HEK293 (cell line): ENCODE measurements at regions not wholly inside any gene's neighbourhood (a gene's known extent, or its start where the extent isn't known, plus 50 kb on each side); places are given as distances from the start of the nearest gene placed in this dataset.

Experiments used
- CTCF ChIA-PET: fragments of 350-600 bp; formaldehyde crosslinking; extraction: SDS; loops from one replicate; lab custom pipeline; 2021; ENCODE audit warnings: antibody characterized with exemption; lab: Yijun Ruan, JAX
- POLR2A ChIA-PET: fragments of 300-600 bp; formaldehyde crosslinking; extraction: SDS; loops from one replicate; lab custom pipeline; 2020; ENCODE audit warnings: antibody characterized with exemption, inconsistent platforms; lab: Yijun Ruan, JAX
- H3K27ac ChIP-seq: fragments of 200-500 bp; sonication (Bioruptor generic); 2 replicates; pipeline ENCODE4 v1.5.1; 2014; ENCODE audit warnings: low read depth, low read length, control low read depth, inconsistent platforms; ENCODE audit errors: extremely low read depth
- H3K36me3 ChIP-seq, 2 experiments: fragments of 200-500 bp in 1 of 2; sonication (Bioruptor generic) in 1 of 2; 1 replicate in 1 of 2; 2 replicates in 1 of 2; pipeline ENCODE4 v1.5.1; 2014 to 2017; ENCODE audit warnings: inconsistent platforms in 2 of 2, low read length in 2 of 2; ENCODE audit not compliant: control insufficient read depth in 2 of 2, insufficient read depth in 1 of 2
- H3K4me1 ChIP-seq: fragments of 200-500 bp; sonication (Bioruptor generic); 2 replicates; pipeline ENCODE4 v1.5.1; 2014; ENCODE audit warnings: mild to moderate bottlenecking, low read length, inconsistent platforms; ENCODE audit not compliant: control insufficient read depth, insufficient read depth
- H3K4me3 ChIP-seq: 2 replicates; pipeline ENCODE4 v1.5.1; 2011; ENCODE audit warnings: low read depth, mild to moderate bottlenecking, control low read depth, low read length, moderate library complexity
- H3K9me3 ChIP-seq: fragments of 200-500 bp; sonication (Bioruptor generic); 2 replicates; pipeline ENCODE4 v1.5.1; 2014; ENCODE audit warnings: low read depth, low read length, inconsistent platforms; ENCODE audit not compliant: control insufficient read depth, insufficient read depth
- IKZF3 ChIP-seq: fragments of 450-650 bp; IDR thresholded peaks from 2 replicates; pipeline ENCODE4 v1.5.0; 2018; ENCODE audit warnings: missing biosample characterization, mild to moderate bottlenecking, missing genetic modification characterization, moderate library complexity
- KLF10 ChIP-seq: fragments of 450-650 bp; IDR thresholded peaks from 2 replicates; pipeline ENCODE4 v1.5.1; 2018; ENCODE audit warnings: missing biosample characterization, mild to moderate bottlenecking, missing genetic modification characterization
- KLF7 ChIP-seq: fragments of 450-650 bp; formaldehyde crosslinking; IDR thresholded peaks from 2 replicates; pipeline ENCODE4 v1.5.1; 2016; ENCODE audit warnings: missing biosample characterization, missing genetic modification characterization, borderline replicate concordance
- ZBTB8A ChIP-seq: fragments of 450-650 bp; formaldehyde crosslinking; IDR thresholded peaks from 2 replicates; pipeline ENCODE4 v1.5.1; 2016; ENCODE audit warnings: missing biosample characterization, missing genetic modification characterization
- ZFHX2 ChIP-seq: fragments of 450-650 bp; formaldehyde crosslinking; conservative IDR thresholded peaks from 2 replicates; pipeline ENCODE4 v1.5.1; 2016; ENCODE audit warnings: missing biosample characterization, missing genetic modification characterization
- ZIC2 ChIP-seq: fragments of 450-650 bp; formaldehyde crosslinking; IDR thresholded peaks from 2 replicates; pipeline ENCODE4 v1.5.1; 2016; ENCODE audit warnings: missing biosample characterization, missing genetic modification characterization
- ZNF121 ChIP-seq: fragments of 450-650 bp; formaldehyde crosslinking; IDR thresholded peaks from 2 replicates; pipeline ENCODE4 v1.5.1; 2016; ENCODE audit warnings: missing biosample characterization, missing genetic modification characterization
- ZNF140 ChIP-seq: fragments of 450-650 bp; formaldehyde crosslinking; IDR thresholded peaks from 2 replicates; pipeline ENCODE4 v1.5.1; 2016; ENCODE audit warnings: missing biosample characterization, missing genetic modification characterization
- ZNF155 ChIP-seq: fragments of 450-650 bp; formaldehyde crosslinking; IDR thresholded peaks from 2 replicates; pipeline ENCODE4 v1.5.1; 2016; ENCODE audit warnings: missing biosample characterization, missing genetic modification characterization
- ZNF2 ChIP-seq: fragments of 450-650 bp; formaldehyde crosslinking; IDR thresholded peaks from 2 replicates; pipeline ENCODE4 v1.5.1; 2016; ENCODE audit warnings: missing biosample characterization, missing genetic modification characterization
- ZNF202 ChIP-seq: fragments of 450-650 bp; formaldehyde crosslinking; IDR thresholded peaks from 2 replicates; pipeline ENCODE4 v1.5.1; 2016; ENCODE audit warnings: missing biosample characterization, missing genetic modification characterization, borderline replicate concordance
- ZNF214 ChIP-seq: fragments of 450-650 bp; formaldehyde crosslinking; IDR thresholded peaks from 2 replicates; pipeline ENCODE4 v1.5.1; 2017; ENCODE audit warnings: missing biosample characterization, mild to moderate bottlenecking, missing genetic modification characterization, borderline replicate concordance
- ZNF266 ChIP-seq: fragments of 450-650 bp; formaldehyde crosslinking; IDR thresholded peaks from 2 replicates; pipeline ENCODE4 v1.5.1; 2016; ENCODE audit warnings: missing biosample characterization, missing genetic modification characterization, low read depth
- ZNF366 ChIP-seq: fragments of 450-650 bp; formaldehyde crosslinking; conservative IDR thresholded peaks from 2 replicates; pipeline ENCODE4 v1.5.1; 2016; ENCODE audit warnings: missing biosample characterization, missing genetic modification characterization
- ZNF398 ChIP-seq: fragments of 450-650 bp; formaldehyde crosslinking; IDR thresholded peaks from 2 replicates; pipeline ENCODE4 v1.5.1; 2017; ENCODE audit warnings: missing biosample characterization, missing genetic modification characterization
- ZNF488 ChIP-seq: fragments of 450-650 bp; formaldehyde crosslinking; IDR thresholded peaks from 2 replicates; pipeline ENCODE4 v1.5.1; 2016; ENCODE audit warnings: missing biosample characterization, missing genetic modification characterization
- ZNF529 ChIP-seq: fragments of 450-650 bp; formaldehyde crosslinking; IDR thresholded peaks from 2 replicates; pipeline ENCODE4 v1.5.1; 2017; ENCODE audit warnings: missing genetic modification characterization, missing biosample characterization; ENCODE audit not compliant: insufficient replicate concordance
- ZNF585B ChIP-seq: fragments of 450-650 bp; formaldehyde crosslinking; IDR thresholded peaks from 2 replicates; pipeline ENCODE4 v1.5.1; 2016; ENCODE audit warnings: missing biosample characterization, missing genetic modification characterization
- ZNF621 ChIP-seq: fragments of 450-650 bp; formaldehyde crosslinking; IDR thresholded peaks from 2 replicates; pipeline ENCODE4 v1.5.1; 2017; ENCODE audit warnings: missing biosample characterization, missing genetic modification characterization
- ZNF670 ChIP-seq: fragments of 450-650 bp; formaldehyde crosslinking; IDR thresholded peaks from 2 replicates; pipeline ENCODE4 v1.5.1; 2016; ENCODE audit warnings: missing biosample characterization, missing genetic modification characterization, low read depth
- TF ChIP-seq, protein P1 (sequence below): fragments of 450-650 bp; formaldehyde crosslinking; IDR thresholded peaks from 2 replicates; pipeline ENCODE4 v1.5.1; 2016; ENCODE audit warnings: missing biosample characterization, missing genetic modification characterization
- TF ChIP-seq, protein P2 (sequence below): fragments of 450-650 bp; formaldehyde crosslinking; IDR thresholded peaks from 2 replicates; pipeline ENCODE4 v1.5.0; 2017; ENCODE audit warnings: missing biosample characterization, missing genetic modification characterization, borderline replicate concordance

DNA sequence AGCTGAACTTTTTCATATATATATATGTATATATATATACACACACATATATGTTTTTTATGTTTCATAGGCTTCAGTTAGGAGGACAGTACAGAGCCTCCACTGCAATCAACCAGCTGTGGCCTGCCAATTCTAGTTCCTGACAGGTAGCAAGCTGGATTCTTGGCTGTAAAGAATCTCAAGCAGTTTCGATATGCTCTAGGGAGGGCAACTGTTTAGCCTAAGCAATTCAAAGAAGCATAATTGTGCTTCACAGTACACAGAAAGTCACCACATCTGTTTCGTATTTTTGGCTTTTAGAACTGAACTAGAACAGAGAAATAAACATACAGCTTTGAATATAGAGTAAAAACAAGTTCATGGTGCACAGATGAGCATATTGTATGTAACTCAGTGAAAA is 152.4 kb upstream of the ARRDC3 start:
- ChIA-PET CTCF (no interaction called here), POLR2A (no interaction called here)

DNA sequence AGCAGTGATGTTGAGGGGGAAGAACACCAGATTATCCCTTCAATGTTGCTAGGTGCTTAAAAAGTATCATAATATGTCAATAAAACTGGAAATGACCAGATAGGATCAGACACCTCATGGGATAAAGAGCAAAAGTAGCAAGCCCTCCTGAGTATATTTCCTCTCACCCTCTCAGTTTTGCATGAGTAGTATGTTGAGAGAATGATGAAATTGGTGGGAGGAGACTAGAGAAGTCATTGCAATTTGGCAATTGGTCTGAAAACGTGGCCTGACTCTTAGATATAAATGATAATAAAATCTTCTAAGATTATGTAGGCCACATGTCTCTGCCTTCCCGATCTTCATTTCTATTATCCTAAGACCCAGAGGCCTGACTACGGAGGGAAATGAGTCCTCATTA is 151.2 kb upstream of the ARRDC3 start:
- no peaks in the 10 kb centered on the region for H3K36me3 ChIP-seq
- H3K27ac ChIP-seq: no peak overlapping the region
- H3K4me1 ChIP-seq: no peaks in the 10 kb centered on the region
- POLR2A ChIA-PET: no interaction called here
- no peak overlapping the region for H3K4me3 ChIP-seq
- H3K9me3 ChIP-seq: no peaks in the 10 kb centered on the region
- CTCF ChIA-PET: no interaction called here
- TF ChIP-seq ZNF2 (tag by site-specific recombination): no peak

More for the DNA sequence above, 152.4 kb upstream of the ARRDC3 start:
- no peak for TF ChIP-seq ZNF202 (tag by site-specific recombination)
- no peak for TF ChIP-seq IKZF3 (tag by site-specific recombination)
- no peak for TF ChIP-seq ZNF214 (tag by site-specific recombination)
- TF ChIP-seq ZNF121 (tag by site-specific recombination): no peak
- TF ChIP-seq ZNF266 (tag by site-specific recombination): no peak
- no peak for TF ChIP-seq ZNF366
- Histone ChIP-seq H3K4me1 (no peaks in the 10 kb centered on the region), H3K36me3 (no peaks in the 10 kb centered on the region), H3K4me3 (no peak overlapping the region), H3K27ac (no peak overlapping the region), H3K9me3 (no peaks in the 10 kb centered on the region)

GRCh38 chr5:91532779-91533178 is 149.7 kb upstream of the ARRDC3 start:
- ChIA-PET POLR2A (no interaction called here), CTCF (no interaction called here)
- Histone ChIP-seq H3K27ac (no peak overlapping the region), H3K36me3 (no peaks in the 10 kb centered on the region), H3K4me1 (no peaks in the 10 kb centered on the region), H3K9me3 (no peaks in the 10 kb centered on the region), H3K4me3 (no peak overlapping the region)
- TF ChIP-seq, protein P1, sequence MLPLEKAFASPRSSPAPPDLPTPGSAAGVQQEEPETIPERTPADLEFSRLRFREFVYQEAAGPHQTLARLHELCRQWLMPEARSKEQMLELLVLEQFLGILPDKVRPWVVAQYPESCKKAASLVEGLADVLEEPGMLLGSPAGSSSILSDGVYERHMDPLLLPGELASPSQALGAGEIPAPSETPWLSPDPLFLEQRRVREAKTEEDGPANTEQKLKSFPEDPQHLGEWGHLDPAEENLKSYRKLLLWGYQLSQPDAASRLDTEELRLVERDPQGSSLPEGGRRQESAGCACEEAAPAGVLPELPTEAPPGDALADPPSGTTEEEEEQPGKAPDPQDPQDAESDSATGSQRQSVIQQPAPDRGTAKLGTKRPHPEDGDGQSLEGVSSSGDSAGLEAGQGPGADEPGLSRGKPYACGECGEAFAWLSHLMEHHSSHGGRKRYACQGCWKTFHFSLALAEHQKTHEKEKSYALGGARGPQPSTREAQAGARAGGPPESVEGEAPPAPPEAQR (tag by site-specific recombination): no peak
- no peak for TF ChIP-seq ZIC2 (tag by site-specific recombination)
- TF ChIP-seq ZNF670: no peak
- no peak for TF ChIP-seq ZNF529 (tag by site-specific recombination)
- TF ChIP-seq KLF10 (tag by site-specific recombination): no peak
- TF ChIP-seq ZNF398 (tag by site-specific recombination): no peak
- TF ChIP-seq, protein P2, sequence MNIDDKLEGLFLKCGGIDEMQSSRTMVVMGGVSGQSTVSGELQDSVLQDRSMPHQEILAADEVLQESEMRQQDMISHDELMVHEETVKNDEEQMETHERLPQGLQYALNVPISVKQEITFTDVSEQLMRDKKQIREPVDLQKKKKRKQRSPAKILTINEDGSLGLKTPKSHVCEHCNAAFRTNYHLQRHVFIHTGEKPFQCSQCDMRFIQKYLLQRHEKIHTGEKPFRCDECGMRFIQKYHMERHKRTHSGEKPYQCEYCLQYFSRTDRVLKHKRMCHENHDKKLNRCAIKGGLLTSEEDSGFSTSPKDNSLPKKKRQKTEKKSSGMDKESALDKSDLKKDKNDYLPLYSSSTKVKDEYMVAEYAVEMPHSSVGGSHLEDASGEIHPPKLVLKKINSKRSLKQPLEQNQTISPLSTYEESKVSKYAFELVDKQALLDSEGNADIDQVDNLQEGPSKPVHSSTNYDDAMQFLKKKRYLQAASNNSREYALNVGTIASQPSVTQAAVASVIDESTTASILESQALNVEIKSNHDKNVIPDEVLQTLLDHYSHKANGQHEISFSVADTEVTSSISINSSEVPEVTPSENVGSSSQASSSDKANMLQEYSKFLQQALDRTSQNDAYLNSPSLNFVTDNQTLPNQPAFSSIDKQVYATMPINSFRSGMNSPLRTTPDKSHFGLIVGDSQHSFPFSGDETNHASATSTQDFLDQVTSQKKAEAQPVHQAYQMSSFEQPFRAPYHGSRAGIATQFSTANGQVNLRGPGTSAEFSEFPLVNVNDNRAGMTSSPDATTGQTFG: no peak
- no peak for TF ChIP-seq ZFHX2 (tag by site-specific recombination)
- TF ChIP-seq ZNF621 (tag by site-specific recombination): no peak
- TF ChIP-seq ZNF140: no peak
- no peak for TF ChIP-seq ZBTB8A (tag by site-specific recombination)
- no peak for TF ChIP-seq KLF7
- no peak for TF ChIP-seq ZNF585B (tag by site-specific recombination)
- no peak for TF ChIP-seq ZNF488 (tag by site-specific recombination)
- TF ChIP-seq ZNF155 (tag by site-specific recombination): no peak
